Ascending aorta (tissue), 2 donors: ENCODE measurements at regions not wholly inside any gene's neighbourhood (a gene's known extent, or its start where the extent isn't known, plus 50 kb on each side); places are given as distances from the start of the nearest gene placed in this dataset.

Experiments used
- DNase-seq, 2 donors: peaks; one replicate each; pipeline ENCODE4 v3.0.0-alpha.2; 2019; ENCODE audit warnings: low spot score in 2 of 2
- H3K27ac ChIP-seq, 2 donors: fragments of 200-600 bp; sonication (generic); one replicate each; pipeline ENCODE4 v1.5.1; 2016 to 2017; ENCODE audit warnings: mild to moderate bottlenecking in 1 of 2
- H3K27me3 ChIP-seq: fragments of 200-600 bp; sonication (generic); one replicate; pipeline ENCODE4 v1.5.1; 2017
- H3K36me3 ChIP-seq, 2 donors: fragments of 200-600 bp; sonication (generic); one replicate each; pipeline ENCODE4 v1.5.1; 2016
- H3K4me1 ChIP-seq, 2 donors: fragments of 200-600 bp; sonication (generic); one replicate each; pipeline ENCODE4 v1.5.1; 2016 to 2017; ENCODE audit warnings: mild to moderate bottlenecking in 1 of 2
- H3K4me3 ChIP-seq, 2 donors: fragments of 200-600 bp; sonication (generic); one replicate each; pipeline ENCODE4 v1.5.1; 2016 to 2017; ENCODE audit warnings: mild to moderate bottlenecking in 1 of 2
- H3K9me3 ChIP-seq, 2 donors: fragments of 200-600 bp; sonication (generic); one replicate each; pipeline ENCODE4 v1.5.1; 2016
- CTCF ChIP-seq, 3 experiments: fragments of 200-600 bp in 2 of 3; fragments of 450-650 bp in 1 of 3; sonication (generic) in 2 of 3; IDR thresholded peaks; one replicate each; pipeline ENCODE4 v1.5.1; 2016 to 2019; ENCODE audit warnings: antibody characterized with exemption in 3 of 3, mild to moderate bottlenecking in 1 of 3, moderate library complexity in 1 of 3
- intact Hi-C: fragments of 100-400 bp; cut with DNase I; formaldehyde crosslinking; loops from one replicate; pipeline ENCODE4 v1.15.1; 2023

GRCh38 chr20:39605361-39605760, 643.2 kb downstream of the DHX35 start:
- TF ChIP-seq CTCF (IDR thresholded peaks at IDR 0.05), result no peak
- intact Hi-C loops, result no loop called here
- H3K36me3 ChIP-seq, result no peaks in the 10 kb centered on the region
- no peak for DNase-seq
- H3K4me3 ChIP-seq, result no peak overlapping the region
- no peaks in the 10 kb centered on the region for H3K27me3 ChIP-seq
- no peaks in the 10 kb centered on the region for H3K9me3 ChIP-seq
- no peaks in the 10 kb centered on the region for H3K4me1 ChIP-seq
- no peak overlapping the region for H3K27ac ChIP-seq

- DNase-seq, result no peak
- no peaks in the 10 kb centered on the region for H3K9me3 ChIP-seq
- no peak overlapping the region for H3K4me3 ChIP-seq
- TF ChIP-seq CTCF (IDR thresholded peaks at IDR 0.05), result no peak
- H3K4me1 ChIP-seq, result no peaks in the 10 kb centered on the region
- H3K27me3 ChIP-seq, result no peaks in the 10 kb centered on the region
- intact Hi-C loops, result no loop called here
- no peaks in the 10 kb centered on the region for H3K36me3 ChIP-seq
- H3K27ac ChIP-seq, result no peak overlapping the region
These were observed 641.1 kb downstream of the DHX35 start for GRCh38 chr20:39603219-39603618.

- Histone ChIP-seq H3K9me3 (no peaks in the 10 kb centered on the region), H3K4me3 (no peak overlapping the region), H3K27me3 (no peaks in the 10 kb centered on the region), H3K27ac (no peak overlapping the region), H3K4me1 (no peaks in the 10 kb centered on the region), H3K36me3 (no peaks in the 10 kb centered on the region)
- no peak for TF ChIP-seq CTCF (IDR thresholded peaks at IDR 0.05)
- intact Hi-C loops, result no loop called here
- no peak for DNase-seq
These were observed 640.5 kb downstream of the DHX35 start for GRCh38 chr20:39602649-39603048.

GRCh38 chr20:39600871-39601270, 638.7 kb downstream of the DHX35 start:
- Histone ChIP-seq H3K9me3 (no peaks in the 10 kb centered on the region), H3K4me3 (no peak overlapping the region), H3K4me1 (no peaks in the 10 kb centered on the region), H3K27ac (no peak overlapping the region), H3K27me3 (no peaks in the 10 kb centered on the region), H3K36me3 (no peaks in the 10 kb centered on the region)
- TF ChIP-seq CTCF (IDR thresholded peaks at IDR 0.05), result no peak
- intact Hi-C loops, result no loop called here
- no peak for DNase-seq

GRCh38 chr20:39600156-39600555, 638.0 kb downstream of the DHX35 start:
- Histone ChIP-seq H3K4me3 (no peak overlapping the region), H3K27ac (no peak overlapping the region), H3K27me3 (no peaks in the 10 kb centered on the region), H3K4me1 (no peaks in the 10 kb centered on the region), H3K36me3 (no peaks in the 10 kb centered on the region), H3K9me3 (no peaks in the 10 kb centered on the region)
- intact Hi-C loops, result no loop called here
- TF ChIP-seq CTCF (IDR thresholded peaks at IDR 0.05), result no peak
- DNase-seq, result no peak

GRCh38 chr20:39596554-39596953, 634.4 kb downstream of the DHX35 start:
- no peaks in the 10 kb centered on the region for H3K36me3 ChIP-seq
- H3K27ac ChIP-seq, result no peak overlapping the region
- no peaks in the 10 kb centered on the region for H3K9me3 ChIP-seq
- intact Hi-C loops, result no loop called here
- H3K27me3 ChIP-seq, result no peaks in the 10 kb centered on the region
- DNase-seq, result no peak
- H3K4me3 ChIP-seq, result no peak overlapping the region
- no peak for TF ChIP-seq CTCF (IDR thresholded peaks at IDR 0.05)
- no peaks in the 10 kb centered on the region for H3K4me1 ChIP-seq
